Fibroblast of peridontal ligament (primary cell): ENCODE measurements at regions not wholly inside any gene's neighbourhood (a gene's known extent, or its start where the extent isn't known, plus 50 kb on each side); places are given as distances from the start of the nearest gene placed in this dataset.

ENCODE experiments used
- DNase-seq: peaks from one replicate; pipeline ENCODE4 v3.0.0-alpha.2; 2010; ENCODE audit errors: extremely low read depth

GRCh38 chr20:11347738-11348137 is 570.0 kb upstream of the BTBD3 start:
- no peak for DNase-seq

GRCh38 chr20:11350126-11351005 is 567.3 kb upstream of the BTBD3 start:
- DNase-seq = peak; percentile 90

GRCh38 chr20:11352041-11352440 is 565.7 kb upstream of the BTBD3 start:
- DNase-seq = no peak

- DNase-seq = no peak
These were observed 562.8 kb upstream of the BTBD3 start for GRCh38 chr20:11354846-11355245.

- DNase-seq = no peak
These were observed 562.3 kb upstream of the BTBD3 start for GRCh38 chr20:11355345-11355744.

- DNase-seq = no peak
These were observed 561.6 kb upstream of the BTBD3 start for GRCh38 chr20:11356061-11356460.

DNA sequence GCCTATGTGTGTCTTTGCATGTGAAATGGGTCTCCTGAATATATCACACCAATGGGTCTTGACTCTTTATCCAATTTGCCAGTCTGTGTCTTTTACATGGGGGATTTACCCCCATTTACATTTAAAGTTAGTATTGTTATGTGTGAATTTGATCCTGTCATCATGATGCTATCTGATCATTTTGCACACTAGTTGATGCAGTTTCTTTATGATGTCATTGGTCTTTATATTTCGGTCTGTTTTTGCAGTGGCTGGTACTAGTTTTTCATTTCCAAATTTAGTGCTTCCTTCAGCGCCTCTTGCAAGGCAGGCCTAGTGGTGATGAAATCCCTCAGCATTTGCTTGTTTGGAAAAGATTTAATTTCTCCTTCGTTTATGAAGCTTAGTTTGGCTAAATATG is 555.2 kb upstream of the BTBD3 start:
- no peak for DNase-seq

- no peak for DNase-seq
These were observed 553.0 kb upstream of the BTBD3 start for GRCh38 chr20:11364736-11365135.

DNA sequence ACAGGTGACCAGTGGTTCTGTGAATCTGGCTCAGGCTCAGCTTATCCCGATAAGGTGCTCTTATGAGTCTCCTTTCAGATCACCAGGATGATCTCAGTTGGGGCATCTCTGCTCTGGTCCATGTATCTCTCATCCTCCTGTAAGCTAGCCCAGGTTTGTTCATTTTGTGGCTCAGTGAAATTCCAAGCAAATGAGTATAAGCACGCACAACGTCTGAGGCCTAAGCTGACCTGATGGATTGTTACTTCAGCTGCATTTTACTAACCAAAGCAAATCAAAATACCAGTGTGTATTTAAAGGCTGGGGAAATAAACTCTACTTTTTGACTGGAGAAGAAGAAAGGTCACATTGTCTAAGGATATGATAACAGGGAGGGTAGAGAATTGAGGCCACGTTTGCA is 551.0 kb upstream of the BTBD3 start:
- peak; percentile 17 for DNase-seq

- DNase-seq = no peak
These were observed 549.2 kb upstream of the BTBD3 start for GRCh38 chr20:11368499-11368898.

- no peak for DNase-seq
These were observed 548.6 kb upstream of the BTBD3 start for GRCh38 chr20:11368965-11369711.

DNA sequence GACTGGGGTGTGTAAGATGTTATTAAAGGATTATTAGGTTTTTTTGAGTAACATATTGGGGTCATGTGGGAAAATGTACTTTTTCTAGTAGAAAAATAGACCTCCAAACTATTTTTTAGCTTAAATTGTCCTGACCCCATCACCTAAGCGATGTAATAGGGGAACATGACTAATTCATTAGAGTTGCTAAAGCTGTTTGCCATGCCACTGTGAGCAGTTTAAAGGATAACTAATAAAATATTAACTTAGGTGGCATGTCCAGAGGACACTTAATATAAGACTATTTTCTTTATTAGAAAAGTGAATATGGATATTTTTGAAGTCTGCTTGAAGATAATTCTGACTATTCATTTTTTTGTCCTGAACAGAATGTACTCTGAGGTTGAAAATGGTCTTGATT is 545.9 kb upstream of the BTBD3 start:
- DNase-seq = no peak

DNA sequence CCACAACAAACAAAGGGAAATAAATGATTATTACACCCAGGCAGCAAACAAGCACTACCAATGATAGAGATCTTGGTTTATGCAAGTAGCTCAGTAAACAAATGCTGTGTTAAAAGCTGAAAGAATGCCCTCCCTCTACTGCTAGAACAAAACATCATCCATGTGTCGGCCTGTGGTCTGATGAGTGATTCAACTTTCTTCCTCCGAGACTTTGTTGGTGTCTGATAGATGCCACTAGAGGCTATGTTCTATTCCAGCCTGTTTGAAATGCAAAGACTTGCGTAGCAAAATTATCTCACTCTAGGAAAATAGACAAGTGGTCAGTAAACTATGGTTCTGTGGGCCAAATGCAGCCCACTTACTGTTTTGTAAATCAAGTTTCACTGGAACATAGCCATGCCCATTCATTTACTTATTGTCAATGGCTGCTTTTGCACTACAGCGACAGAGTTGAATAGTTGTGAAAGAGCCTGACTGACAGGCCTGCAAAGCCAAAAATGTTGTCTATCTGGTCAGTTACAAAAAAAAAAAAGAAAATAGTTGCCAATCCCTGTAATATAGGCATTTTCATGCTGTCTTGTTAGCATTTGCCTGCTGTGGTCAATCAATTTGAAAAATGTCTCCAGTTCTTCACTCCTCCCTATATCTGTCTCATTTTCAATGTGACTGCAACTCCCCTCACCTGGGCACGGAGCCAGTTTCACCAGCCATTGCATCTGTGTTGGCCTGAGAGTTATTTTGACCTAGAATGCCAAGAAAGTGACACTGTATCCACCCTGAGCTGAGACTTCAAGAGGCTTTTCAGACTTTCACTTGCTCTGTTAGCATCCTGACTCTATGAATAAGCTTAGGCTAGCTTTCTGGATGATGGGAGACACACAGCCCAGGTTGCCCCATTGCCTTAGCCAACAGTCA is 544.6 kb upstream of the BTBD3 start:
- DNase-seq = no peak

GRCh38 chr20:11375335-11375734 is 542.4 kb upstream of the BTBD3 start:
- DNase-seq = no peak

DNA sequence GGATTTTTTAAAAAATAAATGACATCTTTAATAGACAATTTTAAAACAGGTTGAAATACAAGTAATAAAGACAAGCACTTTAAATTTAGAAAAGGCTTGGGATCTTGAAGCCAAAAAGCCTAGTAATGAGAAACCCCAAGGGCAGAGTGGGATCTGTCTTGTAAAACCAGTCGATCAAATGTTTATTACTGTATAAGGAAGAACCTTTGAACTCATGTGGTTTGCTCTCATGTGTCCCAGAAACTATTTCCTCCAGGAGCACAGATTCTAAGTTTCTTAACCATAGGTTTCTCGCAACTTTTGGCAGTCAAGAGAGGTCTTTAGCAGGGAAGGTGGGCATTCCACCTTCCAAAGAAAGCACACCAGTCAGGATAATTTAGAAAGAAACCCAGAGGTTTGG is 541.7 kb upstream of the BTBD3 start:
- no peak for DNase-seq

DNA sequence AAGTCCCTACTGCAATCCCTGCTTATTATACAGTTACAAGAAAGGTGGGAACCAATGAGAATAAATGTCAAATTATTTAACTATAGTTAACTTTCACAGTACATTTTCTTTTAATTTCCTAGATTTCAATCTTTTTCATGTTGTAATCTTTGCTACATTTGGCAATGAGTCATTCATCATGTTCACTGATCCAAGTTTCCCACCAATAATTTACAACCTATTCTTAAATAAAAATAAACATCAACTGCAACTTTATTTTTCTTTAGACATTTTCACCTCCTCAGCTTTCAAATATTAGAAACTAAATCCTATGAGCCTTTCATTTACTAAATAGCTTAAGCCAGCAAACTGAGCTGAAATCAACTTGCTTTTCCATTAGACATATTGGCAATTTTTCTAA is 541.3 kb upstream of the BTBD3 start:
- DNase-seq = no peak

DNA sequence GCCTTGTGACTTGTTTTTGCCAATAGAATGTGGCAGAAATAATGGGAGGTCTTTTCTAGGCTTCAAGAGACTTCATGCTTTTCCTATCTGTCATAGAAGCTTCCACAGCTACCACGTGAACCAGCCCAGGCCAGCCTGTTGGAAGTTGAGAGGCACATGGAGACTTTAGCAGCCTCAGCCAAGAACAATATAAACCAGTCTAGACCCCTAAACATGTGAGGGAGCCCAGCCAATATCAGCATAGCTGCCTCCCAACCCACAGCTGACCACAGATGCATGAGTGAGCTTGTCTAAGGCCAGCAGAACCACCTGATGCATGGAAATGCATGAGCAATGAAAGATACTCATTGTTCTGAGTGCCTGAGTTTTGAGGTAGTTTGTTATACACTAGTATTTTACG is 540.7 kb upstream of the BTBD3 start:
- peak; percentile 15 for DNase-seq

GRCh38 chr20:11377761-11378160 is 539.9 kb upstream of the BTBD3 start:
- DNase-seq = no peak

GRCh38 chr20:11378252-11378651 is 539.4 kb upstream of the BTBD3 start:
- DNase-seq = no peak

- no peak for DNase-seq
These were observed 538.3 kb upstream of the BTBD3 start for GRCh38 chr20:11379257-11380011.

- no peak for DNase-seq
These were observed 537.4 kb upstream of the BTBD3 start for GRCh38 chr20:11380283-11380682.
